ENCODE measurements at regions not wholly inside any gene's neighbourhood (a gene's known extent, or its start where the extent isn't known, plus 50 kb on each side); places are given as distances from the start of the nearest gene placed in this dataset.

DNA sequence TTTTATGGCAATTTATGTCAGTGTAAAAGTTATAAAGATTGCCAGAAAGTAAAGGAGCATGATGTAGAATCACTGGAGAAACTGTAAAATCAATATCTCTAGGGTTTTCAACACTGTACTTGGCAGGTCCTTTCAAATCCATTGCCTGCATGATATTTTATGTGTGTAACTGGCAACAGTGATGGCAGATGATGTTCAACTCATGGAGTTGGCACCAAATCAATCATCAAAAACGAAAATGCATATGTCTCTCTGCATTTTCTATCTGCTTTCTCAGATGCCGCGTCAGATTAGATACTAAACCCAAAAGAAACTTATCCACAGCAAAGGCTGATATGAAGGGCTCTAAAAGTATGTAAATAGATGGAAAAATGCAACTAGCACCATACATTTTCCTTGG lies 1395.5 kb upstream of the PIK3C3 start:
- no peaks in the 10 kb centered on the region for H3K36me3 ChIP-seq (ENCODE audit: control insufficient read depth, insufficient read depth, low read length)
- no peak overlapping the region for H3K4me3 ChIP-seq (replicated peaks; ENCODE audit: low read depth, low read length)
- TF ChIP-seq, protein P1, sequence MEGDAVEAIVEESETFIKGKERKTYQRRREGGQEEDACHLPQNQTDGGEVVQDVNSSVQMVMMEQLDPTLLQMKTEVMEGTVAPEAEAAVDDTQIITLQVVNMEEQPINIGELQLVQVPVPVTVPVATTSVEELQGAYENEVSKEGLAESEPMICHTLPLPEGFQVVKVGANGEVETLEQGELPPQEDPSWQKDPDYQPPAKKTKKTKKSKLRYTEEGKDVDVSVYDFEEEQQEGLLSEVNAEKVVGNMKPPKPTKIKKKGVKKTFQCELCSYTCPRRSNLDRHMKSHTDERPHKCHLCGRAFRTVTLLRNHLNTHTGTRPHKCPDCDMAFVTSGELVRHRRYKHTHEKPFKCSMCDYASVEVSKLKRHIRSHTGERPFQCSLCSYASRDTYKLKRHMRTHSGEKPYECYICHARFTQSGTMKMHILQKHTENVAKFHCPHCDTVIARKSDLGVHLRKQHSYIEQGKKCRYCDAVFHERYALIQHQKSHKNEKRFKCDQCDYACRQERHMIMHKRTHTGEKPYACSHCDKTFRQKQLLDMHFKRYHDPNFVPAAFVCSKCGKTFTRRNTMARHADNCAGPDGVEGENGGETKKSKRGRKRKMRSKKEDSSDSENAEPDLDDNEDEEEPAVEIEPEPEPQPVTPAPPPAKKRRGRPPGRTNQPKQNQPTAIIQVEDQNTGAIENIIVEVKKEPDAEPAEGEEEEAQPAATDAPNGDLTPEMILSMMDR (IDR thresholded peaks at IDR 0.05; ENCODE audit: insufficient read depth, low read length, poor library complexity, severe bottlenecking): no peak
- H3K27me3 ChIP-seq (replicated peaks; ENCODE audit: control insufficient read depth, insufficient read depth, low read length): no peaks in the 10 kb centered on the region
- no peak for DNase-seq (ENCODE audit: extremely low read depth, insufficient read length)

DNA sequence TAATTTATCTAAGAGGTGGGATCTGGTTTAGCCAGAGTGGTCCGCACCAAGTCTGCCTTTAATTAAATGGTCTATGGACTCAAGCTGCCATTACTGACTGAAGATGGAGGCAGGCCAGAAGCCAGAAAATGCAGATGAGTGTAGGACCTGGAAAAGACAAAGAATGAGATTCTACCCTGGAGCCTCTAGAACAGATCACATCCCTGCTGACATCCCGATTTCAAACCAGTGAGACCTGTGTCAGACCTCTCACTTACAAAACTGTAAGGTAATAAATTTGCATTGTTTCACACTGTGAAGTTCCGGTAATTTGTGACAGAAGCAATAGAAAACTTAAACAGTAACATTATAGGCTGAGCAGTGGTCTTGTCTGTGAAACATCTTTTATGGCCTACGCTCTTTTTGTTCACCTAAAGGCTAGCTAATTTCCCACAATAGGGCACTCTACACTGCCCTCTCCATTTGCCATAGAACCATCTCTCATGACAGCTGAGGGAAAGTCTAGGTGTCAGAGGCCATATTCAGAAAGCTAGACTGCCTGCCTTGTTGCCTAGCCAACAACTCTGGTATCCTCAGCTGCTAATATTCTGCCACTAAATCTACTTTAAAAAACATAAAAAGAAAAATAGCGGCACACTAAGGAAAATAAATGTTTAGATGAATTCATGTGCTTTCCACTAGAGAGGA lies 1396.2 kb upstream of the PIK3C3 start:
- TF ChIP-seq, protein P1 (IDR thresholded peaks at IDR 0.05; ENCODE audit: insufficient read depth, low read length, poor library complexity, severe bottlenecking): no peak
- no peak for DNase-seq (ENCODE audit: extremely low read depth, insufficient read length)

DNA sequence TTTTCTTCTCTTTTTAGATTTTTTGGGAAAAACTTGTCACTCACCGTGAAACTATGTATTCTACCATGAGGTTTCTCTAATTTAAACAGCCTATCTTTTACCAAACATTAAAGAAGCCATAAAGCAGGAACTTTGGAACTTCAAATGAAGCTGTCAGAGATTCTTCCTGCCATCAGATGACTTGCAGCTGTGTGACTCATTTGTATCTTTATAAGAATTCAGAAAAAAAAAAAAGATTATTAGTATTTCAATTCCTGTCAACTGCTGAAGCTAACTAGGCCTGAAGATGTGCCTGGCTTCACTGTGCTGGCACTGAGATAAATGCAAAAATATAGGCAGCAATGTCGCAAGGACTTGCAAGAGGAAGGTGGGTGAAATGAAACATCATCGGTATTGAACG lies 1399.1 kb upstream of the PIK3C3 start:
- no peak overlapping the region for H3K4me3 ChIP-seq (replicated peaks; ENCODE audit: low read depth, low read length)
- no peak for DNase-seq (ENCODE audit: extremely low read depth, insufficient read length)
- TF ChIP-seq, protein P1 (IDR thresholded peaks at IDR 0.05; ENCODE audit: insufficient read depth, low read length, poor library complexity, severe bottlenecking): no peak
- no peaks in the 10 kb centered on the region for H3K27me3 ChIP-seq (replicated peaks; ENCODE audit: control insufficient read depth, insufficient read depth, low read length)
- no peaks in the 10 kb centered on the region for H3K36me3 ChIP-seq (ENCODE audit: control insufficient read depth, insufficient read depth, low read length)

More for the DNA sequence above, 1396.2 kb upstream of the PIK3C3 start:
- Histone ChIP-seq H3K36me3 (ENCODE audit: control insufficient read depth, insufficient read depth, low read length) (no peaks in the 10 kb centered on the region), H3K27me3 (replicated peaks; ENCODE audit: control insufficient read depth, insufficient read depth, low read length) (no peaks in the 10 kb centered on the region), H3K4me3 (replicated peaks; ENCODE audit: low read depth, low read length) (no peak overlapping the region)

DNA sequence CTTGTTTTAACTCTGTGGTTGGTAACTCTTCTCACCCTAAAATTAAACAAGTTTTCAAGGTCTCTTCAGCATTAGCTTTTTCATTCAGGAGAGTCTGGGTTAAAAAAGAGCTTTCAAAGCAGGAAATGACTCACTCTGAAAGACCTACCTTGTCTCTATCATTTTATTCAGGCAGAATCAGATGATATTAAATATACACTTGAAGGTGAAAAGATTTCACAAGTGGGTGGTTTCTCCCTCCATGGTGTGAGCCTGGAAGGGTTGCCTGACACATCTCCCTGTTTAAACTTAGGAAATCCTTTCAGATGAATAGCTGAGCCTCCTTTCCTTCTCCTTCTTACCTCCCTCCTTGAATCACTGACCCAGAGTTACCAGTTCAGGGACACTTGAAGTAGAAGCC lies 1402.0 kb upstream of the PIK3C3 start:
- TF ChIP-seq, protein P1 (IDR thresholded peaks at IDR 0.05; ENCODE audit: insufficient read depth, low read length, poor library complexity, severe bottlenecking): no peak
- H3K27me3 ChIP-seq (replicated peaks; ENCODE audit: control insufficient read depth, insufficient read depth, low read length): no peaks in the 10 kb centered on the region
- no peak overlapping the region for H3K4me3 ChIP-seq (replicated peaks; ENCODE audit: low read depth, low read length)
- H3K36me3 ChIP-seq (ENCODE audit: control insufficient read depth, insufficient read depth, low read length): no peaks in the 10 kb centered on the region
- no peak for DNase-seq (ENCODE audit: extremely low read depth, insufficient read length)

DNA sequence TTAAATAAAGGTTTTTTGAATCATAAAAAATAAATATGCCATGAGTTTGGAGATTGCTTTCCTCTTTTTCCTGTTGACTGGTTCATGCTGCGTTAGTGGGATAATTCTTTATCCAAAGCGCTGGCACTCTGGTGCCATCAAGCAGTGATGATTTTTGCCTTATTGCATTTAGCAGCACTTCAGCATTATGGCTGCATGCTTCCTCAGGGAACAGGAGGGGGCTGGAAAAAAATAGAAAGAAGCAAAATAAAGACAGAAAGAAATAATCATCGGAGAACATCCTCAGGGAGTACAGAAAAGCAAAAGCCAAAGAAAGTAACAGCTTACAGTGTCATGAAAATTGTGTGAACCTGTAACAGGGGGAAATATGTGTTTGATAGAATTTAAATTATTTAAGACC lies 1408.2 kb upstream of the PIK3C3 start:
- TF ChIP-seq, protein P1 (IDR thresholded peaks at IDR 0.05; ENCODE audit: insufficient read depth, low read length, poor library complexity, severe bottlenecking): no peak
- H3K36me3 ChIP-seq (ENCODE audit: control insufficient read depth, insufficient read depth, low read length): no peaks in the 10 kb centered on the region

DNA sequence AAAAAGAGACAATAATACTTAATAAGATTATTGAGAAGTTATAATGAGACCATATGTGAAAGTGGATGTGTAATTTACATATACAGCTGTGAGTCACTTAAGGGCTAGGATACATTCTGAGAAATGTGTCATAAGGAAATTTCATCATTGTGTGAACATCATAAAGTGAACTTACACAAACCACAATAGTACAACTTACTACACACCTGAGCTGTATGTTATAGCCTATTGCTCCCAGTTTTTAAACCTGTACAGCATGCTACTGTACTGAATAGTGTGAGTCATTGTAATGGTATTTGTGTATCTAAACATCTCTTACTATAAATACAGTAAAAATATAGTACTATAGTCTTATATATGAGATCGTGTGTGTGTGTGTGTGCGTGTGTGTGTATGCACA lies 1420.3 kb upstream of the PIK3C3 start:
- Histone ChIP-seq H3K27me3 (replicated peaks; ENCODE audit: control insufficient read depth, insufficient read depth, low read length) (no peaks in the 10 kb centered on the region), H3K36me3 (ENCODE audit: control insufficient read depth, insufficient read depth, low read length) (no peaks in the 10 kb centered on the region), H3K4me3 (replicated peaks; ENCODE audit: low read depth, low read length) (no peak overlapping the region)
- DNase-seq (ENCODE audit: extremely low read depth, insufficient read length): no peak
- TF ChIP-seq, protein P1 (IDR thresholded peaks at IDR 0.05; ENCODE audit: insufficient read depth, low read length, poor library complexity, severe bottlenecking): no peak

More for the DNA sequence above, 1408.2 kb upstream of the PIK3C3 start:
- DNase-seq (ENCODE audit: extremely low read depth, insufficient read length): no peak
- no peak overlapping the region for H3K4me3 ChIP-seq (replicated peaks; ENCODE audit: low read depth, low read length)
- H3K27me3 ChIP-seq (replicated peaks; ENCODE audit: control insufficient read depth, insufficient read depth, low read length): no peaks in the 10 kb centered on the region

All from GM06990 (cell line).